AG08395 (cell line): ENCODE measurements at regions not wholly inside any gene's neighbourhood (a gene's known extent, or its start where the extent isn't known, plus 50 kb on each side); places are given as distances from the start of the nearest gene placed in this dataset.

Source experiments
- DNase-seq: peaks from one replicate; pipeline ENCODE4 v3.0.0; 2012; ENCODE audit warnings: mixed read lengths, low spot score

DNA sequence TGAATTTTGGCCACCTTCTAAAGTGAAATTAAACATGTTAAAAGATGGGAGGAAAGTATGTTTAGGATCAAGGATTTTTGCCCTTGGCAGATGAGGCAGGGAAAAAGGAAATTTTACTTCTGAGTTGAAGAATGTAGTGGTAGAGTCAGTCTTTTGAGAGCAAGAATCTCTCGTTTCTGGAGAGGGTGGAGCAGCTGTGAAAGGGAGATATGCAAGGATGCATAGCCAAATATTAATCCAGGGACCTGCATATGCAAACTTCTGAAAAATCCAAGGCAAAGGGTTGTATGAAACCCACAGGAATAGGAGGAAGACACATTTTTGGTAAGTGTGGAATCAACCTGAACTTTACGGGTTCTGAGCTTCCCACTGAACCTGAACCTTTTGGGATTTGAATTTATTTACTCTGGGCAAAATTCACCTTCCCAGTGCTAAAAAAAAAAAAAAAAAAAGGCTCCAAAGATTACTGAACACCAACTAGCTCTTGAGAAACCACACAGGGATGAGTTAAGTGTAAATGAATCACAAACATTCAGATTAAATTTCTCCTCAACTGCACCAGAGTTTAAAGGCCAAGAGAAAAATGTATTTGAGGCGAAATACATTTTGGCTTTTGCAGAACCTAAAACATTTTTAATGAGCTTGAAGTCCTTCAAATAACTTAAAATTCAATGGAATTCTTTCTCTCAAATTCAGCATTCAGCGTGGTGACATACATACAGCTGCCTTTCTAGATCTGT, 187.1 kb upstream of the CDKN3 start:
- DNase-seq: peak; percentile 23

DNA sequence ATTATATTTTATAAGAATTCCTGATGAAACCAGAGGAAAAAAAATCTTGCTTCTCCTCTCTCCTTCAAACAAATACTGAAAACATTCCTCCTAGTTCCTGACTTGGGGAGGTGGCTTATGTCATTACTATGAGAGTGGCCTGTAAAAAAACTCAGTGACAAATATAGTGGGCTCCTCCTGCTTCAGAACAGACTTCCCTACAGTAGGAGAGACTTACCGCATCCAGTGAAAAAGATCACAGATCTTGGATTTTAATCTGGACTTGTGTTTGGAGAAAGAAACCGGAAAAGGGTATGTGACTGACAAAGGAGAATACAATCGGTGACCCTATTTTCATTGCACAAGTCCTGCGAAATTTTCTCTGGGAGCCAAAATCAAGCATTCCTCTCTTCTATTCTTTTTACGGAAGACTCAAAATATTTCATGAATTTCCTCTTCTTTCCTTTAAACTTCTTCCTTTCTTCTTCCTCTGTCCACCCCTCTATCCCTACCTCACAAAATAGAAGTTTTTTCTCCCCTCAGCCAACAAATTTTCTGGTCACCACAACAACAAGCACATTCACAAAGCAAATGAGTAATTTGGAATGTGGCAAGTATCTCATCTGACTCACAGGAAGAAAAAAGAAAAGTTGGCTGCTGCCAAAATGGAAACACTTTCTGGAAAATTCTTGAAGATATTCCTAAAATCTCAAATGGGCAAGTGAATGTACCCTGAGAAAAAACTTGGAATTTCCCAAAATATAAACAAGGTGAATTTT, 185.1 kb upstream of the CDKN3 start:
- peak; percentile 74 for DNase-seq

DNA sequence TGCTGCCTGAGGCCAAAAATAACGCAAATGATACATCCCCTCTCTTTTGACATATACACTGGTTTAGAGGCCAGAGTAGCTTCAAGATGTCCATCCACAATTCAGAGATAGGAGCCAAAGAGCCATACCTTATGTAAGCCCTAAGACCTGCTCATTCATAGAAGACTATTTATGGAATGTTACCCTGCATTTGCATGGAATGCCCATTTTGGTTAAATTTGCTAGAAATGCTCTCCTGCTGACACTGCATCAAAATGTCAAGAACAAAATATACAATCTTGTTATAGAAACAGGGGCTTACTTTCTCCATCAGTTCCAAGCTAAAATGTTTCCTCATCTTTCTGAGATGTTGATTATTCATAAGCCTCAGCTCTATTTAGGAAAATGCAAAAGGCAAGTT, 183.3 kb upstream of the CDKN3 start:
- DNase-seq: no peak

DNA sequence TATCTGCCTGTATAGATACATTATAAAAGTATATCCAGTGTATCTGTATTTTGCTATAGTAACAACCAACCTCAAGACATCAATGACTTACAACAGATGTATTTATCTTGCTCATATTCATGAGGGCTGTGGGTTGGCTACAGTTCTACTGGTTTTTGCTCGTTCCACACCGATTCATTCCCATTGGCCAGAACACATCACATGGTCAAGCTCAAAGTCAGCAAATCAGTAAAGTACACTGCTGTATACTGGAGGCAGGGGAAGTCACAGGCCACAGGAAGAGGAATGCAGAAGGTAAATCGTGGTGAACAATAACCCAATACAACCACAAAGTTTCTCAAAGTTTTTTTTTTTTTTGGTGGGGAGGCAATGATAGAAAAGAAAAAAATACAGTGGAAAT, 180.0 kb upstream of the CDKN3 start:
- no peak for DNase-seq

DNA sequence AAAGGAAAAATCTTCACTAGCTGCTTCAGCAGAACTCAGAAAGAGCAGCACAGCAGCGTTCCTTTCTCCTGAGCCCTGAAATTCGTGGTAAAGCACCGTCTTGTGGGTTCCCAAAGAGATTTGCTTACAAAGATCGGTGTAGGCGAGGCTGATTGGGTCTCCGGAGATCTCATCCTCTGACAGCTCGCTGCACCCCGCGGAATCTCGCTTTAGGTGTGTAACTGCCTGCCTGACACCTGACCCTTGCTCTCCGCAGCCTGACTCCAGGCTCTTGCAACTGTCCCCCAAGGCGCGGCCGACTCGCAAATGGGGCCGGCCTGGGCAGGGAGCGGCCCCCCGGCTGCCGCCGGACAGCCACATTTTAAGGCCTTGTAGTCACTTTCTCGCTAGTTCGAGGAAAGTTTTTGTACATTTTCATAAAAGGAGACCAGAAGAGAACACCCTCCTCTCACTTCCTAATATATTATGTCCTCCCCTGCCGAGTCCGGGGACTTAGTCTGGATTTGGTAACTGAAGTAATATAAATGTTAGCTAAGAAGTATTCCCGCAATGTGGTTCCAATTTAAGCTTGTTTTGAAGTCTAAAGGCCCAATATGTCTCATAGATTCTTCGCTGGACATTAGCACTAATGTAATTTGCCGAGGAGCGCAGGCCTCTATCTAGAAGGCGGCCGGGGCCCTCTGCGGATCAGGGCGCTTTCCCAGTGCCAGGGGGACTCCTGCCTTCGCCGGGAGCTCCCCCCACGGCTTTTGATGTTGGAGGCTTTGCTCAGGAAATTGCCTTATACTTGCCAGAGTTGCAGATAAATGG, 177.3 kb upstream of the CDKN3 start:
- peak; percentile 19 for DNase-seq

GRCh38 chr14:54220071-54220703, 176.6 kb upstream of the CDKN3 start:
- DNase-seq: peak; percentile 20

- DNase-seq: no peak
Measured at GRCh38 chr14:54220704-54221431, 175.9 kb upstream of the CDKN3 start.

DNA sequence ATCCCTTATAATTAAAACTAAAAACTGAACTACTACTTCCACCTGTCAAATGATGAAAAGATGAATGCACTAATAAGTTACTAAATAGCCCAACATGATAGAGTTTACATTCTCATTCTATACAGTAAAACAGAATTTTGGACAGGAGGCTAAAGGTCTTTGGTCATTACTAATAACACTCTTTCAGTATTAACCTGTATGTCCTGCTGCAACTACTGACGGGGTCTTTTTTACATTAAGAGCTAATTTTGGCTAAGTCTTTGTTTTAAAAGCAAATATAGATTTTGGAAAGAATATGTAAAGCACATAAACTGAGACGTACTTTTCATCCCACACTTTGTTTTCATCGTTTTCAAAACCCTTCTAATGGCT, 175.4 kb upstream of the CDKN3 start:
- DNase-seq: no peak

- DNase-seq: no peak
Measured at GRCh38 chr14:54221971-54222370, 174.8 kb upstream of the CDKN3 start.

DNA sequence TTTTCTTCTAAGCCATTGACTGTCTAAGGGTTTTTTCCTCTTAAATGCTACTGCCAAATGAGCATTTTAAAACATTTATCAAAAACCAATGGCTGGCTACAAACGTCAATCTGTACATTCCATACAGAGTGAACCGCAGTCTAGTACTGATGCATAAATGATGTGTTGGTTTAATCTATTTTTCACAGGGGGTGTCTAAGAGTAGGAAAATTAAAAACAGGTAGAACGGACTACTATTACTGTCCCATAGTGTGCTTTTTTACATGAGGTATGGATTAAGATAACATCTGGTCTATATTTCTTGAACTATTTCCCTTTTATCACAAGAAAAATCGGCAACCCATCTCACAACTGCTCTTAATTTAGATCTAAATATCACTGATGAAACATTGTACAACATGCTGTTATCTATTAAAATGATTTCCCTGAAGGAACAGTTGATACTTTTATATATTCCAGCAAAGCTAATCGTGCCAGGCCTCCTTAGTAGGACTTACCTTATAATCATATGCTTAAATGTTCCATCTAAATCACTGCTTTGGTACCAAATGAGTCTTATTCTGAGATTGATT, 172.9 kb upstream of the CDKN3 start:
- no peak for DNase-seq

- no peak for DNase-seq
Measured at GRCh38 chr14:54225457-54226060, 171.2 kb upstream of the CDKN3 start.

- DNase-seq: no peak
Measured at GRCh38 chr14:54226103-54226502, 170.7 kb upstream of the CDKN3 start.

DNA sequence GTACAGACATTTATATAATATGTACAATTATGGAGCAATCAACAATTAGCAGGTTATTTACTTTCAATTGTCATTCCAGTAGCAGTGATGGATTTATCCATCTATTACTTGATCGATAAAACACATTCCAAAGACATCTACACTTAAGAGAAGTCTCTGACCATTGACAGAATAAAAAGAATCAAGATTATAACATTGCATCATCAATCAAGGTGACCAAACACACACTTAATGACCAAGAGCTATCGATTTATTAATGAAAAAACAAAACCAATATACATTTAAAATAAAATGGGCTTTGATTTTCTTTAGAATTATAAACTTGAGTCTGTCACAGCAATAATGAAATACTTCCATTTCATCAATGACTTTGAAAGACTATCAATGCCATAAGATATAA, 170.2 kb upstream of the CDKN3 start:
- no peak for DNase-seq

GRCh38 chr14:54229136-54229535, 167.7 kb upstream of the CDKN3 start:
- DNase-seq: no peak

GRCh38 chr14:54230645-54231044, 166.2 kb upstream of the CDKN3 start:
- no peak for DNase-seq

DNA sequence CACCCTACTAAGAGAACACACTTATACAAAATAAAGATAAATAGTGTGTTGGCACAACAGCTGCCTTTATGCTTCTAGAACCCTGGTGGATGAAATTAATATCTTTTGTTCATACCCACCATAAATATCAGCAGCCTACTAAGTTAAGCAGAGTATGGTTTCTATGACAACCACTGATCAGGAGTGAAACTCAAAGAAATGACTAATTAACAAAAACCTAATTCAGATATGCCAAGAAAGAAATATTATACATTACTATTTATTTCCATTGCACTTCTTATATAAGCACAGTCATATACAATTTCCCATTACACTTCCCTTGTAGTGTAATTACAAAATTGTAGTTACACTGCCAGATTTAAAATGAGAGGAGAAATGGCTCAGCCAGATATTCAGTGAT, 164.1 kb upstream of the CDKN3 start:
- DNase-seq: no peak

DNA sequence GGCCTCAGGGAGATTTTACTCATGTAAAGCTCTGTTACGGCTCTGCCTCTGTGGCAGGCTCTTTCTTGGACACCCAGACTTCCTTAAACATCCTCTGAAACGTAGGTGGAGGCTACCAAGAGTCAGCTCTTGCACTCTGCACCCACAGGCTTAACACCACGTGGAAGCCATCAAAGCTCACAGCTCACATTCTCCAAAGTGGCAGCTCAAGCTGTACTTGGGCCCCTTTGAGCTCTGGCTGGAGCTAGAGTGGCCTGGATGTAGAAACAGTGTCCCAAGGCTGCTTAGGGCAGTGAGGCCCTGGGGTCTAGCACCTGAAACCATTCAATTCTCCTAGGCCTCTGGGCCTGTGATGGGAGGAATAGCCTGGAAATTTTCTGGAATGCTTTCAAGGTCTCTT, 155.3 kb upstream of the CDKN3 start:
- DNase-seq: no peak

DNA sequence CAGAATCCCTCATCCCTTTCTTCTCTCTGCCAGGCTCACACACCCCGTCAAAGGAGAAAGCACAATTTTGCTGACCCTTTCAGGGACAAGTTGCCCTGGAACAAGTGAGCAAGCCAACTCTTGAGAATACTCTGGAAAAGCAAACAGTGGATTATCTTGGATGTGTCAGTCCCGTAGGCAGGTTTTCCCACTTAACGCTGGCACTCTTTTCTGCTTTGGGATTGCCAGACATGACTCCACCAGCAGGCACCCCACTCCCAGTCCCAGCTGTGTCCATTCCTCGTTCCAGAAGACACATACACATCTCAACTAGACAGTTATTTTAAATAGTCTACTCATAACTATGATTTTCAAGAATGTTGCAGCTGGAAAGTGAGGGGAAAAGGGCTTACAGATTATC, 145.5 kb upstream of the CDKN3 start:
- DNase-seq: no peak

DNA sequence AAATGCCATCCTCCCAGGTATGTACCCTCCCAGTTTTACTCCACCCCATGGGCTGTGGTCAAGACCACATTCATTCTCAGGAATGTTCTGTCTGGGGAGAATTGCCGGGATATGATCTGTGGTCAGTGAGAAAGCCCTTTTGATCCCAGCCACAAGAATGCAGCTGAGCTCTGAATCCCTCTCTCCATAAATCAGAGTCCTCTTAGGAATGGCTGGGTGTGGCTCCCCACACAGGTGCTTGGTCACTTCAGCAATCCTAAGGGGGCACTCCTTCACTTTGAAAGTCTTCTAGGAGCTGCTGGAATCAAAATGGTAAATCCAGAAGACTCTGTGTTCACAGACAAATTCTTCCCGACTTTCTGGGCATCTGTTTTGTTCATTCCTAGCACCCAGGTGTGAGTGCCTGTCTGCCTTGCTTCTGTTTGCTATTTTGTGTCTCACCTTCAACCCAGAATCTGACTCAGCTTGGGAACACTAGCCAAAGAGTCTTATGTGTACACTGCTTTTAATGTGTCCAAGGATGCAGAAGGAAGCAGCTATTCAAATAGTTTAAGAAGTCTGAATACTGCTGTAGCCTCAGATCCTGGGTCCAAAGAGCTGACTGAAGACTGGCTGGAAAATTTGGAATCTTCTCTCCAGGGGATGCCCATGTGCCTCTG, 144.6 kb upstream of the CDKN3 start:
- peak; percentile 82 for DNase-seq

DNA sequence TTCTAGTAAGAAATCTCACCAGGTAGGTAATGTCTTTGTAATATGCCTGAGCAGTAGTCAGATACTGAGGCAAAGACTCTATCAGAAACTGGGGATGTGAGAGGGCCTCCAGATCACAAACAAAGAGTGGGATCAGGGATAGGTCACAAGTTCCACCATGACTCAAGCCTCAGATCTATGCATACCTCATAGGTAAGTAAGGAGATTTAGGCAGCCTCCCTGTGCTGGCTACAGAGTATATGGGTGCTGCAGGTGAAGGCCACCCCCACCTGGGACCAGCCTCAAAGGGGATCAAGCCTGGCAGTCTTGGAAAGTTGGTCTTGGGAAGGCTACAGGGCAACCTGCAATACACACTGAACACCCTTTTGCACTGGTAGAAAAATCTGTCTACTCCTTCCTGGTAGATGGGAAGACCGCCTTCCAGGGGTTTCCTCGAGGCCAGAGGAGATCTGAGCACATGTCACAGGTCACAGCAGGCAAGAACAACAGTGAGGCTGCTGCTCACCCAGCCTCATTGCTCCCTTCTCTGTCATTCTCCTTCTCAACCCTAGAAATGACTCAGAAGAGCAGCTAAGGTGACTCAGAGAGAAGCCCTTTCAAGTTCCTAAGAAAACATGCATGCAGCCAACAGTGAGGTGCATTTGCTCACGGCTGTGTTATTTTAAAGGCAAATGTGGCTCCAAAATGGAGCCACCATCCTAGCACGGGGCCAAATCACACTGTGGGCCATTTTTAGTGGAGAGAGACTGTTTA, 143.4 kb upstream of the CDKN3 start:
- peak; percentile 82 for DNase-seq
